Ishikawa (cell line): ENCODE measurements at regions not wholly inside any gene's neighbourhood (a gene's known extent, or its start where the extent isn't known, plus 50 kb on each side); places are given as distances from the start of the nearest gene placed in this dataset.

Experiments used
- CREB1 ChIP-seq: IDR thresholded peaks from 2 replicates; pipeline ENCODE4 v1.6.1; 2012; ENCODE audit warnings: low read depth
- EP300 ChIP-seq: IDR thresholded peaks from 2 replicates; pipeline ENCODE4 v1.6.1; 2012; ENCODE audit warnings: borderline replicate concordance
- RAD21 ChIP-seq: IDR thresholded peaks from 2 replicates; pipeline ENCODE4 v1.6.1; 2012; ENCODE audit warnings: low read depth
- TCF12 ChIP-seq: IDR thresholded peaks from 2 replicates; pipeline ENCODE4 v1.6.1; 2012; ENCODE audit warnings: low read depth
- TEAD4 ChIP-seq: IDR thresholded peaks from 2 replicates; pipeline ENCODE4 v1.6.1; 2012
- TF ChIP-seq, protein P1 (sequence below): IDR thresholded peaks from 2 replicates; pipeline ENCODE4 v1.6.1; 2012
- TF ChIP-seq, protein P2 (sequence below): IDR thresholded peaks from 2 replicates; pipeline ENCODE4 v1.6.1; 2012
- TF ChIP-seq, protein P3 (sequence below): IDR thresholded peaks from 2 replicates; pipeline ENCODE4 v1.6.1; 2012; ENCODE audit warnings: low read depth, mild to moderate bottlenecking

DNA sequence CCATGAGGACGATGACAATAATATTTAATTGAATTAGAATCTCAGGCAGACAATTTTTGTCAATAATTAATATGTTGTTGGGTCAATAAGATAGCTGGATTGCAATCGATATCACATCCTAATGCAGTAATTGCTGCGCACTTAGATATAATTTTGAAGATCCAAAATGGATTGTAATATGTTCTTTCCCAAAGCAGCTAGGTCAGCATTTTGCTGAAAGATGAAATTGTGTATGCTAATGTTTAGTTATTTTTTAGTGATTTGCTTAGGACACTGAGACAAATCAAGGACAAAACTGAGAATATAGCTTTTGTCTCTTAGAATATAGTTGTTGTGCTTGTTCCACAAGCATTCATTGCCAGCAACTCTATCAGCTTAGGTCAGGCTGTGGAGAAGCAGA, 389.9 kb downstream of the MTRR start:
- TF ChIP-seq TCF12: no peak
- TF ChIP-seq TEAD4: no peak
- no peak for TF ChIP-seq CREB1
- TF ChIP-seq RAD21: no peak
- no peak for TF ChIP-seq EP300
- TF ChIP-seq, protein P1, sequence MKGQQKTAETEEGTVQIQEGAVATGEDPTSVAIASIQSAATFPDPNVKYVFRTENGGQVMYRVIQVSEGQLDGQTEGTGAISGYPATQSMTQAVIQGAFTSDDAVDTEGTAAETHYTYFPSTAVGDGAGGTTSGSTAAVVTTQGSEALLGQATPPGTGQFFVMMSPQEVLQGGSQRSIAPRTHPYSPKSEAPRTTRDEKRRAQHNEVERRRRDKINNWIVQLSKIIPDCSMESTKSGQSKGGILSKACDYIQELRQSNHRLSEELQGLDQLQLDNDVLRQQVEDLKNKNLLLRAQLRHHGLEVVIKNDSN: no peak
- TF ChIP-seq, protein P2, sequence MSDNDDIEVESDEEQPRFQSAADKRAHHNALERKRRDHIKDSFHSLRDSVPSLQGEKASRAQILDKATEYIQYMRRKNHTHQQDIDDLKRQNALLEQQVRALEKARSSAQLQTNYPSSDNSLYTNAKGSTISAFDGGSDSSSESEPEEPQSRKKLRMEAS: no peak
- TF ChIP-seq, protein P3, sequence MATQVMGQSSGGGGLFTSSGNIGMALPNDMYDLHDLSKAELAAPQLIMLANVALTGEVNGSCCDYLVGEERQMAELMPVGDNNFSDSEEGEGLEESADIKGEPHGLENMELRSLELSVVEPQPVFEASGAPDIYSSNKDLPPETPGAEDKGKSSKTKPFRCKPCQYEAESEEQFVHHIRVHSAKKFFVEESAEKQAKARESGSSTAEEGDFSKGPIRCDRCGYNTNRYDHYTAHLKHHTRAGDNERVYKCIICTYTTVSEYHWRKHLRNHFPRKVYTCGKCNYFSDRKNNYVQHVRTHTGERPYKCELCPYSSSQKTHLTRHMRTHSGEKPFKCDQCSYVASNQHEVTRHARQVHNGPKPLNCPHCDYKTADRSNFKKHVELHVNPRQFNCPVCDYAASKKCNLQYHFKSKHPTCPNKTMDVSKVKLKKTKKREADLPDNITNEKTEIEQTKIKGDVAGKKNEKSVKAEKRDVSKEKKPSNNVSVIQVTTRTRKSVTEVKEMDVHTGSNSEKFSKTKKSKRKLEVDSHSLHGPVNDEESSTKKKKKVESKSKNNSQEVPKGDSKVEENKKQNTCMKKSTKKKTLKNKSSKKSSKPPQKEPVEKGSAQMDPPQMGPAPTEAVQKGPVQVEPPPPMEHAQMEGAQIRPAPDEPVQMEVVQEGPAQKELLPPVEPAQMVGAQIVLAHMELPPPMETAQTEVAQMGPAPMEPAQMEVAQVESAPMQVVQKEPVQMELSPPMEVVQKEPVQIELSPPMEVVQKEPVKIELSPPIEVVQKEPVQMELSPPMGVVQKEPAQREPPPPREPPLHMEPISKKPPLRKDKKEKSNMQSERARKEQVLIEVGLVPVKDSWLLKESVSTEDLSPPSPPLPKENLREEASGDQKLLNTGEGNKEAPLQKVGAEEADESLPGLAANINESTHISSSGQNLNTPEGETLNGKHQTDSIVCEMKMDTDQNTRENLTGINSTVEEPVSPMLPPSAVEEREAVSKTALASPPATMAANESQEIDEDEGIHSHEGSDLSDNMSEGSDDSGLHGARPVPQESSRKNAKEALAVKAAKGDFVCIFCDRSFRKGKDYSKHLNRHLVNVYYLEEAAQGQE: no peak
